ENCODE measurements at regions not wholly inside any gene's neighbourhood (a gene's known extent, or its start where the extent isn't known, plus 50 kb on each side); places are given as distances from the start of the nearest gene placed in this dataset.

- no peak for TF ChIP-seq EZH2phosphoT487 (IDR thresholded peaks at IDR 0.05; ENCODE audit: low read depth)
- TF ChIP-seq, protein P1, sequence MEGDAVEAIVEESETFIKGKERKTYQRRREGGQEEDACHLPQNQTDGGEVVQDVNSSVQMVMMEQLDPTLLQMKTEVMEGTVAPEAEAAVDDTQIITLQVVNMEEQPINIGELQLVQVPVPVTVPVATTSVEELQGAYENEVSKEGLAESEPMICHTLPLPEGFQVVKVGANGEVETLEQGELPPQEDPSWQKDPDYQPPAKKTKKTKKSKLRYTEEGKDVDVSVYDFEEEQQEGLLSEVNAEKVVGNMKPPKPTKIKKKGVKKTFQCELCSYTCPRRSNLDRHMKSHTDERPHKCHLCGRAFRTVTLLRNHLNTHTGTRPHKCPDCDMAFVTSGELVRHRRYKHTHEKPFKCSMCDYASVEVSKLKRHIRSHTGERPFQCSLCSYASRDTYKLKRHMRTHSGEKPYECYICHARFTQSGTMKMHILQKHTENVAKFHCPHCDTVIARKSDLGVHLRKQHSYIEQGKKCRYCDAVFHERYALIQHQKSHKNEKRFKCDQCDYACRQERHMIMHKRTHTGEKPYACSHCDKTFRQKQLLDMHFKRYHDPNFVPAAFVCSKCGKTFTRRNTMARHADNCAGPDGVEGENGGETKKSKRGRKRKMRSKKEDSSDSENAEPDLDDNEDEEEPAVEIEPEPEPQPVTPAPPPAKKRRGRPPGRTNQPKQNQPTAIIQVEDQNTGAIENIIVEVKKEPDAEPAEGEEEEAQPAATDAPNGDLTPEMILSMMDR (IDR thresholded peaks at IDR 0.05; ENCODE audit: low read depth, low read length): no peak
These were observed 253.9 kb upstream of the FZD8 start for GRCh38 chr10:35896001-35896400.

Measured in OCI-LY3 (cell line).